HEK293T (cell line): ENCODE measurements at regions not wholly inside any gene's neighbourhood (a gene's known extent, or its start where the extent isn't known, plus 50 kb on each side); places are given as distances from the start of the nearest gene placed in this dataset.

Experiments used
- ARNT ChIP-seq: fragments of 450-650 bp; IDR thresholded peaks from 2 replicates; pipeline ENCODE4 v1.6.1; 2017; ENCODE audit warnings: mild to moderate bottlenecking
- BHLHE40 ChIP-seq: fragments of 450-650 bp; IDR thresholded peaks from 2 replicates; pipeline ENCODE4 v1.6.1; 2016; ENCODE audit warnings: mild to moderate bottlenecking, moderate library complexity, borderline replicate concordance
- ELF4 ChIP-seq: fragments of 450-650 bp; IDR thresholded peaks from 2 replicates; pipeline ENCODE4 v1.6.1; 2017; ENCODE audit warnings: antibody characterized with exemption
- FOXA1 ChIP-seq: fragments of 450-650 bp; IDR thresholded peaks from 2 replicates; pipeline ENCODE4 v1.6.1; 2016; ENCODE audit warnings: mild to moderate bottlenecking
- FOXK2 ChIP-seq: fragments of 450-650 bp; IDR thresholded peaks from 2 replicates; pipeline ENCODE4 v1.6.1; 2016; ENCODE audit warnings: mild to moderate bottlenecking
- FOXM1 ChIP-seq: fragments of 450-650 bp; IDR thresholded peaks from 2 replicates; pipeline ENCODE4 v1.6.1; 2017; ENCODE audit warnings: mild to moderate bottlenecking, borderline replicate concordance
- HDGF ChIP-seq: fragments of 450-650 bp; IDR thresholded peaks from 2 replicates; pipeline ENCODE4 v1.6.1; 2017; ENCODE audit warnings: antibody characterized with exemption, borderline replicate concordance
- SP1 ChIP-seq: fragments of 450-650 bp; IDR thresholded peaks from 2 replicates; pipeline ENCODE4 v1.6.1; 2017
- SUZ12 ChIP-seq: fragments of 450-650 bp; IDR thresholded peaks from 2 replicates; pipeline ENCODE4 v1.6.1; 2016; ENCODE audit warnings: mild to moderate bottlenecking
- TARDBP ChIP-seq: fragments of 450-650 bp; IDR thresholded peaks from 2 replicates; pipeline ENCODE4 v1.6.1; 2016
- ZNF384 ChIP-seq: fragments of 450-650 bp; IDR thresholded peaks from 2 replicates; pipeline ENCODE4 v1.6.1; 2016

DNA sequence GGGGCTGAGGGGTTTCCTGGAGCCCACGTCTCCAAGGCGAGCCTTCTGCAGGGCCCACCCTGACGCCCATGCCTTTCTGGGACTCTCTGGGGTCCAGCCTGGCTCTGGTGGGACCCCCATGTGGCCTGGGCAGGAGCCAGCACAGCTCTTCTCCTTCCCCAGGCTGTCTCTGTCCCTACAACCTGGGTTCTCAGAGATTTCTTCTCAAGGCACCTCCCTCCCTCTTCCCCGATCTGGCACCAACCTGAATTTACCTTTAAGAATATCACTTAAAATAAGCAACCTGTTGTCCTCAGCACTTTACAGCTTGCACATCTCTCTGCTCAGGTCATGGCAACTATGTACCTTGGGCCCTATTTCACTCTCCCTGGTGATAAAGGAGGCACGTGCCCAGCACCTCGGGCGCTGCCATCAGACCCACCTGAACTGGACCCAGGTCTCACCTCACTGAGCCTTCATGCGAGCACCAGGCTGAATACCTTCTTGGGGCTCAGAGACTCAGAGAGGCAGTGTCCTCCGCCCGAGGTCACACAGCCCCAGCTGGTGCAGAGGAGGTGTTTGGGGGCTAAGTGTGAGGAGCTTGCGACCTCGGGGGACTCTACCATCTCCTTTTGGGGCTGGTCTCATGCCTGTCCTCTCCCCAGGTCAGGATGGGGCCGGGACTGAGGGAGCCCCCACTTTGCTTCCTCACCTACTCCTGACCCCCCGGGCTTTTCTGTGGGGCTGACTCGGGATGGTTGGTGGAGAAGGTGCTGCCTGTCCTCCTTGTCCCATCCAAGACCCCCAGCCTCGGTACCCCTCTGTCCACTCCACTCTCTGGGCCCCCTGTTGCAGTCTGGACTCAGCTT lies 217.7 kb downstream of the C9orf50 start:
- no peak for TF ChIP-seq SUZ12
- no peak for TF ChIP-seq ZNF384
- no peak for TF ChIP-seq SP1
- TF ChIP-seq BHLHE40 = no peak
- TF ChIP-seq FOXK2 = no peak
- no peak for TF ChIP-seq ARNT
- TF ChIP-seq FOXM1 = no peak
- no peak for TF ChIP-seq HDGF
- TF ChIP-seq TARDBP = no peak
- TF ChIP-seq FOXA1 = no peak
- TF ChIP-seq ELF4 = no peak
